HEK293T (cell line): ENCODE measurements at regions not wholly inside any gene's neighbourhood (a gene's known extent, or its start where the extent isn't known, plus 50 kb on each side); places are given as distances from the start of the nearest gene placed in this dataset.
"Not testable (repeated sequence)": the region's sequence is repeated elsewhere in the genome, so short reads cannot be mapped to it uniquely, and the experiment has no call there.

ENCODE experiments used
- BHLHE40 ChIP-seq: fragments of 450-650 bp; IDR thresholded peaks from 2 replicates; pipeline ENCODE4 v1.6.1; 2016; ENCODE audit warnings: mild to moderate bottlenecking, moderate library complexity, borderline replicate concordance
- CTBP1 ChIP-seq: fragments of 450-650 bp; IDR thresholded peaks from 2 replicates; pipeline ENCODE4 v1.6.1; 2016; ENCODE audit warnings: borderline replicate concordance
- ELF4 ChIP-seq: fragments of 450-650 bp; IDR thresholded peaks from 2 replicates; pipeline ENCODE4 v1.6.1; 2017; ENCODE audit warnings: antibody characterized with exemption
- FOXM1 ChIP-seq: fragments of 450-650 bp; IDR thresholded peaks from 2 replicates; pipeline ENCODE4 v1.6.1; 2017; ENCODE audit warnings: mild to moderate bottlenecking, borderline replicate concordance
- HDGF ChIP-seq: fragments of 450-650 bp; IDR thresholded peaks from 2 replicates; pipeline ENCODE4 v1.6.1; 2017; ENCODE audit warnings: antibody characterized with exemption, borderline replicate concordance
- L3MBTL2 ChIP-seq: fragments of 450-650 bp; conservative IDR thresholded peaks from 2 replicates; pipeline ENCODE4 v1.6.1; 2016; ENCODE audit warnings: mild to moderate bottlenecking
- PKNOX1 ChIP-seq: fragments of 450-650 bp; IDR thresholded peaks from 2 replicates; pipeline ENCODE4 v1.6.1; 2016
- SP1 ChIP-seq: fragments of 450-650 bp; IDR thresholded peaks from 2 replicates; pipeline ENCODE4 v1.6.1; 2017
- TARDBP ChIP-seq: fragments of 450-650 bp; IDR thresholded peaks from 2 replicates; pipeline ENCODE4 v1.6.1; 2016

- TF ChIP-seq FOXM1, CTBP1, L3MBTL2, HDGF, PKNOX1, BHLHE40, SP1, ELF4, TARDBP: not testable (repeated sequence)
These were observed 615.9 kb upstream of the DEFB115 start for GRCh38 chr20:30641522-30641921.
